ENCODE measurements at regions not wholly inside any gene's neighbourhood (a gene's known extent, or its start where the extent isn't known, plus 50 kb on each side); places are given as distances from the start of the nearest gene placed in this dataset.

- no peak for TF ChIP-seq JUND (IDR thresholded peaks at IDR 0.05)
- TF ChIP-seq POLR2A (IDR thresholded peaks at IDR 0.05; ENCODE audit: borderline replicate concordance, extremely low read depth, insufficient read depth, insufficient read length), result no peak
- TF ChIP-seq, protein P1, sequence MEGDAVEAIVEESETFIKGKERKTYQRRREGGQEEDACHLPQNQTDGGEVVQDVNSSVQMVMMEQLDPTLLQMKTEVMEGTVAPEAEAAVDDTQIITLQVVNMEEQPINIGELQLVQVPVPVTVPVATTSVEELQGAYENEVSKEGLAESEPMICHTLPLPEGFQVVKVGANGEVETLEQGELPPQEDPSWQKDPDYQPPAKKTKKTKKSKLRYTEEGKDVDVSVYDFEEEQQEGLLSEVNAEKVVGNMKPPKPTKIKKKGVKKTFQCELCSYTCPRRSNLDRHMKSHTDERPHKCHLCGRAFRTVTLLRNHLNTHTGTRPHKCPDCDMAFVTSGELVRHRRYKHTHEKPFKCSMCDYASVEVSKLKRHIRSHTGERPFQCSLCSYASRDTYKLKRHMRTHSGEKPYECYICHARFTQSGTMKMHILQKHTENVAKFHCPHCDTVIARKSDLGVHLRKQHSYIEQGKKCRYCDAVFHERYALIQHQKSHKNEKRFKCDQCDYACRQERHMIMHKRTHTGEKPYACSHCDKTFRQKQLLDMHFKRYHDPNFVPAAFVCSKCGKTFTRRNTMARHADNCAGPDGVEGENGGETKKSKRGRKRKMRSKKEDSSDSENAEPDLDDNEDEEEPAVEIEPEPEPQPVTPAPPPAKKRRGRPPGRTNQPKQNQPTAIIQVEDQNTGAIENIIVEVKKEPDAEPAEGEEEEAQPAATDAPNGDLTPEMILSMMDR (IDR thresholded peaks at IDR 0.05 in 2 of 3, conservative IDR thresholded peaks at IDR 0.05 in 1 of 3; ENCODE audit: borderline replicate concordance in 1 of 3, insufficient read depth in 1 of 3, low read depth in 2 of 3, low read length in 2 of 3), result no peak
- no peak for TF ChIP-seq EZH2 (IDR thresholded peaks at IDR 0.05)
- TF ChIP-seq EZH2phosphoT487 (IDR thresholded peaks at IDR 0.05; ENCODE audit: borderline replicate concordance), result no peak
- TF ChIP-seq POLR2AphosphoS5 (IDR thresholded peaks at IDR 0.05; ENCODE audit: low read depth, low read length), result no peak
- no peak for TF ChIP-seq TCF7L2 (IDR thresholded peaks at IDR 0.05; ENCODE audit: borderline replicate concordance, extremely low read depth, insufficient read depth, insufficient read length)
- TF ChIP-seq RAD21 (IDR thresholded peaks at IDR 0.05; ENCODE audit: low read depth), result no peak
- no peak for TF ChIP-seq SIN3A (IDR thresholded peaks at IDR 0.05; ENCODE audit: low read depth)
- TF ChIP-seq ZNF274 (IDR thresholded peaks at IDR 0.05; ENCODE audit: low read depth, low read length), result no peak
- no peak for TF ChIP-seq CBX3 (IDR thresholded peaks at IDR 0.05; ENCODE audit: low read depth)
- no peak for TF ChIP-seq SP1 (IDR thresholded peaks at IDR 0.05; ENCODE audit: low read depth)
- no peak for TF ChIP-seq MAX (IDR thresholded peaks at IDR 0.05)
Observed at GRCh38 chr7:86916277-86916825, 143.1 kb downstream of the ELAPOR2 start.

Measured in HCT116 (cell line).